ENCODE measurements at regions not wholly inside any gene's neighbourhood (a gene's known extent, or its start where the extent isn't known, plus 50 kb on each side); places are given as distances from the start of the nearest gene placed in this dataset.

DNA sequence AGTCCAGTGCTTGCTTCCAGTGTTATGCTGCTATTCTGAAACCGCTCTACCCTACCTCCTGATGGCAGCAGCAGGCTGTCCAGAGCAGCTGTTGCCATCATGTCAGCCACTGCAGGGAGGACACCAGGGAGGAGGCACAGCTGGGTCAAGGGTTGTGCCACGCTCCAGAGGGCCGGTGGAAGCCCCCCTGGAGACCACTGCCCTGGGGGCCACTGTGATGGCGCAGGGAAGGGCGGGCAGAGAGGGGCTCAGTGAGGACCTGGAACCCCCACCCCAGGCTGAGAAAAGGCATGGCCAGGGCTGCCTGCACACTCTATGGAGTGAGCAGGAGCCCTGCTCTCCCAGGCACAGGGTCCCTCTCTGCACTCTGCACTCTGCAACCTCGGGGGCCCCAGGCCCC lies 271.3 kb upstream of the BTBD3 start:
- no peak for DNase-seq (ENCODE audit: low read depth, low spot score)
- no peak overlapping the region for H3K4me3 ChIP-seq (ENCODE audit: low read depth, low read length)
- TF ChIP-seq CTCF (IDR thresholded peaks at IDR 0.05; ENCODE audit: low read depth, low read length): no peak
- in situ Hi-C loops (cut with HindIII; ENCODE audit: low sequenced_read_pairs): no loop called here

- H3K4me3 ChIP-seq (ENCODE audit: low read depth, low read length): no peak overlapping the region
- DNase-seq (ENCODE audit: low read depth, low spot score): no peak
- no peak for TF ChIP-seq CTCF (IDR thresholded peaks at IDR 0.05; ENCODE audit: low read depth, low read length)
- in situ Hi-C loops (cut with HindIII; ENCODE audit: low sequenced_read_pairs): no loop called here
Measured at GRCh38 chr20:11650566-11650965, 267.1 kb upstream of the BTBD3 start.

- TF ChIP-seq CTCF (IDR thresholded peaks at IDR 0.05; ENCODE audit: low read depth, low read length): no peak
- no peak overlapping the region for H3K4me3 ChIP-seq (ENCODE audit: low read depth, low read length)
- in situ Hi-C loops (cut with HindIII; ENCODE audit: low sequenced_read_pairs): no loop called here
- no peak for DNase-seq (ENCODE audit: low read depth, low spot score)
Measured at GRCh38 chr20:11651138-11651537, 266.6 kb upstream of the BTBD3 start.

DNA sequence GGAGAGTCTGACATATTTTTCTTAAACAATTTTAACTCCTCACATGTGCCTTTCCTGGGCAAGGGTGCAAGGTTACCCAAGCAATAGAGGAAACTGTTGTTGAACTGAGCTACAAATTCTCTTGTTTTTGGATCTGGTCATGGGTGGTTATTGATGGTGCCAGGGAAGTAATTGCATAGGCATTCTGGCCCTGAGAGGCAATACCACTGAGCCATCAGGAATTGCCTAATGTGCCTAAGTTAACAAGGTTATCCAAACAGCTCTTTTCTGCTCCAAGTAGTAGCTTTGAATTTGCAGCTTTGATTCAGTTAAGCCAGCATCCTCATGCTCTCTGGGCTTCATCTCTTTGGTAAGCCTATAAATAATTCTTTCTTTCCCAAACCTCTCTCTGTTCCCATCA lies 266.0 kb upstream of the BTBD3 start:
- no peak for TF ChIP-seq CTCF (IDR thresholded peaks at IDR 0.05; ENCODE audit: low read depth, low read length)
- H3K4me3 ChIP-seq (ENCODE audit: low read depth, low read length): no peak overlapping the region
- in situ Hi-C loops (cut with HindIII; ENCODE audit: low sequenced_read_pairs): no loop called here
- DNase-seq (ENCODE audit: low read depth, low spot score): no peak

GRCh38 chr20:11652128-11652527 lies 265.6 kb upstream of the BTBD3 start:
- in situ Hi-C loops (cut with HindIII; ENCODE audit: low sequenced_read_pairs): no loop called here
- no peak for DNase-seq (ENCODE audit: low read depth, low spot score)
- no peak for TF ChIP-seq CTCF (IDR thresholded peaks at IDR 0.05; ENCODE audit: low read depth, low read length)
- H3K4me3 ChIP-seq (ENCODE audit: low read depth, low read length): no peak overlapping the region

- TF ChIP-seq CTCF (IDR thresholded peaks at IDR 0.05; ENCODE audit: low read depth, low read length): no peak
- H3K4me3 ChIP-seq (ENCODE audit: low read depth, low read length): no peak overlapping the region
- in situ Hi-C loops (cut with HindIII; ENCODE audit: low sequenced_read_pairs): no loop called here
- DNase-seq (ENCODE audit: low read depth, low spot score): no peak
Measured at GRCh38 chr20:11654766-11655165, 262.9 kb upstream of the BTBD3 start.

DNA sequence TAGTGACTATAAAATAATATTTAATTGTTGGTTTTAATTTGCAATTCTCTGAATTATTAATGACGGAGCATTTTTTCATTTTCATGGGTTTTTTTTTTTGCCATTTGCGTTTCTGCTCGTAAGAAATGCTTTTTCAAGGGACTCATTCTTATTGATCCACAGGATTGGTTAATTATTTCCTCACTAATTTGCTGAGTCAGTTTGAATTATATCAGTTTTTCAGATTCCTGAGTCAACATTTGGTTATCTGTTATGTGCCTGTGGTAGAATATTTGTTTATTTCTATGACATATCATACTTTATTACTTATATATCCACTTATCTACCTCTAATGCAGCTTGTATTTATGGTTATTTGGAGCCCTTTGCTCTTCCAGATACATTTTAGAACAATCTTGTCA lies 257.0 kb upstream of the BTBD3 start:
- no peak overlapping the region for H3K4me3 ChIP-seq (ENCODE audit: low read depth, low read length)
- no peak for TF ChIP-seq CTCF (IDR thresholded peaks at IDR 0.05; ENCODE audit: low read depth, low read length)
- in situ Hi-C loops (cut with HindIII; ENCODE audit: low sequenced_read_pairs): no loop called here
- DNase-seq (ENCODE audit: low read depth, low spot score): no peak

Data from astrocyte of the spinal cord (primary cell).